Adrenal gland (tissue), 5 donors: ENCODE measurements at regions not wholly inside any gene's neighbourhood (a gene's known extent, or its start where the extent isn't known, plus 50 kb on each side); places are given as distances from the start of the nearest gene placed in this dataset.

Source experiments
- CTCF ChIP-seq, 6 experiments: fragments of 450-650 bp in 4 of 6; fragments of 200-600 bp in 2 of 6; sonication (generic) in 1 of 6; IDR thresholded peaks; 1 replicate in 5 of 6; 2 replicates in 1 of 6; pipeline versions ENCODE4 v1.5.1 to v1.8.0; 2016 to 2021; ENCODE audit warnings: antibody characterized with exemption in 6 of 6, mild to moderate bottlenecking in 2 of 6, moderate library complexity in 1 of 6
- POLR2A ChIP-seq, 2 donors: fragments of 450-650 bp; IDR thresholded peaks; one replicate each; pipeline ENCODE4 v1.6.1; 2017; ENCODE audit warnings: antibody characterized with exemption in 2 of 2, mild to moderate bottlenecking in 2 of 2, moderate library complexity in 1 of 2
- donor health status: DM: no; HTN: no; CAD: no.

GRCh38 chr5:118193194-118193905 is 795.0 kb downstream of the DTWD2 start:
- TF ChIP-seq CTCF (IDR thresholded peaks at IDR 0.05) = no peak
- TF ChIP-seq POLR2A (IDR thresholded peaks at IDR 0.05) = no peak
